ENCODE measurements at regions not wholly inside any gene's neighbourhood (a gene's known extent, or its start where the extent isn't known, plus 50 kb on each side); places are given as distances from the start of the nearest gene placed in this dataset.

GRCh38 chr2:66985906-66986305 lies 411.2 kb upstream of the ETAA1 start:
- no peaks in the 10 kb centered on the region for H3K27me3 ChIP-seq (ENCODE audit: control insufficient read depth, insufficient read depth, low read length, poor library complexity, severe bottlenecking)
- H3K4me3 ChIP-seq (ENCODE audit: low read length): no peak overlapping the region
- Mint-ChIP-seq H3K36me3 (ENCODE audit: low read depth) (no peaks in the 10 kb centered on the region), H3K27me3 (ENCODE audit: insufficient read depth) (no peaks in the 10 kb centered on the region), H3K27ac (no peak overlapping the region), H3K4me3 (no peak overlapping the region), H3K4me1 (no peaks in the 10 kb centered on the region), H3K9me3 (no peaks in the 10 kb centered on the region)
- H3K27ac ChIP-seq (ENCODE audit: low read depth, low read length): no peak overlapping the region
- no peak overlapping the region for H3K9ac ChIP-seq (ENCODE audit: extremely low read depth, low read length, poor library complexity, severe bottlenecking)
- WGBS, 2 experiments (ENCODE audit: insufficient coverage in 1 of 2, insufficient read length in 1 of 2): 79 to 100% methylated on average over 1 of the region's 1 CpG
- no peak for TF ChIP-seq CTCF (conservative IDR thresholded peaks at IDR 0.05)
- no peak for DNase-seq
- no peaks in the 10 kb centered on the region for H3K9me3 ChIP-seq (ENCODE audit: control insufficient read depth, low read length)
- no peaks in the 10 kb centered on the region for H3K36me3 ChIP-seq (ENCODE audit: control insufficient read depth, insufficient read depth, low read length)
- no peaks in the 10 kb centered on the region for H3K4me1 ChIP-seq (ENCODE audit: control insufficient read depth, insufficient read depth, low read length)

- Mint-ChIP-seq H3K4me1 (no peaks in the 10 kb centered on the region), H3K4me3 (no peak overlapping the region), H3K27ac (no peak overlapping the region), H3K9me3 (no peaks in the 10 kb centered on the region), H3K36me3 (ENCODE audit: low read depth) (no peaks in the 10 kb centered on the region), H3K27me3 (ENCODE audit: insufficient read depth) (no peaks in the 10 kb centered on the region)
- Histone ChIP-seq H3K27me3 (ENCODE audit: control insufficient read depth, insufficient read depth, low read length, poor library complexity, severe bottlenecking) (no peaks in the 10 kb centered on the region), H3K27ac (ENCODE audit: low read depth, low read length) (no peak overlapping the region), H3K4me1 (ENCODE audit: control insufficient read depth, insufficient read depth, low read length) (no peaks in the 10 kb centered on the region), H3K9ac (ENCODE audit: extremely low read depth, low read length, poor library complexity, severe bottlenecking) (no peak overlapping the region), H3K36me3 (ENCODE audit: control insufficient read depth, insufficient read depth, low read length) (no peaks in the 10 kb centered on the region), H3K9me3 (ENCODE audit: control insufficient read depth, low read length) (no peaks in the 10 kb centered on the region), H3K4me3 (ENCODE audit: low read length) (no peak overlapping the region)
- 95 to 98% methylated on average over 4 of the region's 4 CpGs for WGBS, 2 experiments (ENCODE audit: insufficient coverage in 1 of 2, insufficient read length in 1 of 2)
- no peak for DNase-seq
- TF ChIP-seq CTCF (conservative IDR thresholded peaks at IDR 0.05): no peak
These were observed 409.4 kb upstream of the ETAA1 start for GRCh38 chr2:66987733-66988132.

GRCh38 chr2:66994654-66995053 lies 402.5 kb upstream of the ETAA1 start:
- H3K9me3 ChIP-seq (ENCODE audit: control insufficient read depth, low read length): no peaks in the 10 kb centered on the region
- 72 to 100% methylated on average over 1 of the region's 1 CpG for WGBS, 2 experiments (ENCODE audit: insufficient coverage in 1 of 2, insufficient read length in 1 of 2)
- DNase-seq: no peak
- no peak for TF ChIP-seq CTCF (conservative IDR thresholded peaks at IDR 0.05)
- no peaks in the 10 kb centered on the region for H3K9me3 Mint-ChIP-seq
- H3K36me3 Mint-ChIP-seq (ENCODE audit: low read depth): no peaks in the 10 kb centered on the region
- no peaks in the 10 kb centered on the region for H3K4me1 Mint-ChIP-seq
- H3K4me3 ChIP-seq (ENCODE audit: low read length): no peak overlapping the region
- H3K9ac ChIP-seq (ENCODE audit: extremely low read depth, low read length, poor library complexity, severe bottlenecking): no peak overlapping the region
- no peaks in the 10 kb centered on the region for H3K27me3 Mint-ChIP-seq (ENCODE audit: insufficient read depth)
- no peaks in the 10 kb centered on the region for H3K4me1 ChIP-seq (ENCODE audit: control insufficient read depth, insufficient read depth, low read length)
- H3K36me3 ChIP-seq (ENCODE audit: control insufficient read depth, insufficient read depth, low read length): no peaks in the 10 kb centered on the region
- no peak overlapping the region for H3K27ac ChIP-seq (ENCODE audit: low read depth, low read length)
- H3K4me3 Mint-ChIP-seq: no peak overlapping the region
- no peaks in the 10 kb centered on the region for H3K27me3 ChIP-seq (ENCODE audit: control insufficient read depth, insufficient read depth, low read length, poor library complexity, severe bottlenecking)
- no peak overlapping the region for H3K27ac Mint-ChIP-seq
